ENCODE measurements at regions not wholly inside any gene's neighbourhood (a gene's known extent, or its start where the extent isn't known, plus 50 kb on each side); places are given as distances from the start of the nearest gene placed in this dataset.
"Not testable (repeated sequence)": the region's sequence is repeated elsewhere in the genome, so short reads cannot be mapped to it uniquely, and the experiment has no call there.

DNA sequence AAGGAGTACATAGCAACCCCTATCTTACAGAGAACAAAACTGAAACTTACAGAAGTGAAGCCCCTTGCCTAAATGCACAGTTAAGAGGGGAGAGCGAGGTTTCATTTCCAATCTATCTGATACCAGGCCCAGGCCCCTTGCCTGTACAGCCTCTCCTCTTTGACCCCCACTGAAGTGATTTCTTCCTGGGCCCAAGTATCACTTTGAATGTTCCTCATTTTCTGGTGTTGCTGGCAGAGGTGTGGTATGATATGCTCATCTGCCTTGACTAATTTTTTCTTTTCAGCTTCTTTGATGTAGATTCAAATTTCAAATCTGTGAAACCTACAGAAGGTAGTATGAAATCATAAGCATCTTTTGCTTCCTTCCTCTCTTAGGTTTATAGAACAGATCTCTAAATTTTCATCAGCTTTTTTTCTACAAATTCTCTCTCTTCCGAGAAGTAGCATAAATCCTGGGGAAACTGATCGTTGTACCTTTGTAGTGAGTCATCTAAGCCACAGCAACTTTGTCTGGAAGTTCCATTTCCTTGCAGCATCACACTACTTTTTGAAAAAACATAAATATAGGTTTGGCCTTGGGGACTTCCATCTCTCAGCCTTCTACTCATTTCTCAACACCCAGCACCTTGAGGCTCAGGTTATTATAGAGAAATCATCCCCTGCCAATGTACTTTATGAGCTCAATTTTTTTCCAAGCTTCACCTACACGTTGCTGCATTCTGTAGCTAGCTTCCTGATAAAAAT lies 402.4 kb upstream of the PTGER4 start:
- no peak for DNase-seq (ENCODE audit: low spot score)

DNA sequence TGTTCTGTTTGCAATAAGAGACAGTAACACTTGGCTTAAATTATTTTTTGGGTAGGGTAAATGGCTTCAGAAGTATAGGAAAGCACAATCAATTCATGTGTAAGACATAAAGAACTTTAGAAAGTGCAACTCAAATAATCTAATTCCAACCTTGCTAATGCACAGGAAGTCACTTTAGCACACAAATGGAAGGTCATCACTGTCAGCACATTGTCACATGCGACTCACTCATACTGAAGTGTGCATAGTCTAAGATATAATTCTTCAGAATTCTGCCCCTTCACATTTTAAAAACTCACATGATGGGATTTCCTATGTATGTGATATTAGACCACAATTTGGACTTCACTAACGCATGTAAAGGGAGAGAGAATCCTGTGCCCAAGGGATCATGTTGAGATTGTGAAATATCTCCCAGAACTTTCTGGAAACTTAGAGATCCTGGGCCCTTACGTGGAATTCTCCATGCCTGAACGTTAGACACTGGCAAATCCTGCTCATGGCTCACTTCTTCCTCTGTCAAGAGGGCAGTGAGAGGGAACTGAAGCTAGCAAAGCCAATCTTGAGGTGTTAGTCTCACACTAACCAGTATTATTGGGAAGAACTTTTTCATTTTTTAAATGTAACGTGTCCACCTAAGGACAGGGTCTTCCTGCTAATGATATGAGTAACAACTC lies 403.2 kb upstream of the PTGER4 start:
- DNase-seq (ENCODE audit: low spot score): no peak

DNA sequence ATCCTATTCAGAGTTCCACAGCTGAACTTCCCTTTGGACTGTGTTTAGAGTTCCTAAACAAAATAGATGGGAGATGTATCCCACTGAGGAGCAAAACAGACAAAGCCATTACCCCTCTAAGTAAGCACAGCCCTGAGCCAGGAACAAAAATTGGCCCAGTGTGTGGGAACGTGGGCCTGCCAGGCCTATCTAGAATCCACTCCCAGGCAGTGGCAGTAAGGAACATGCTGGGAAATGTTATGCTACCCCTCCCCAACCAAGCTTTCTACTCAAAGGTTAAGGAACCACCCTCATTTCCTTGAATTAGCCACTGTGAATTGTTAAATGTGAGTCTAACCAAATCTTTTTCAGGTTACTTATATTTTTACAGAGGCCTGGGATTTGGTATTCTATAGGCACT lies 405.1 kb upstream of the PTGER4 start:
- no peak for DNase-seq (ENCODE audit: low spot score)

DNA sequence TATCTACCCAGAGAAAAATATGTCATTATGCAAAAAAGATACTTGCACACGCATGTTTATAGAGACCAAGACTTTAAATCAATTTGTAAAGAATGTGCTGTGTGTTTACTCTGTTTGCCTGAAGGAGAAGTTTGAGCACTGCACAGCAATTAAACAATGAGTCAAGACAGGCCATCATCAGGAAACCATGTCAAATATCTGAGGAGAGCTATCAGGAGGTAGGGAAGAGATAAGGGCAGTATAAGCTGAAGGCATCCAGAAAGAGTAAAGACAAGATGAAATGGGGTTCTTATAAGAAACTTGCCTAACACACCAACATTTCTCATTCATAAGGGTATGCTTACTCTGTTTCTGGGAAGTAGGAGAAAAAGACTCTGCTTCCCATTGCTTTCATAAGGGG lies 405.8 kb upstream of the PTGER4 start:
- no peak for DNase-seq (ENCODE audit: low spot score)

DNA sequence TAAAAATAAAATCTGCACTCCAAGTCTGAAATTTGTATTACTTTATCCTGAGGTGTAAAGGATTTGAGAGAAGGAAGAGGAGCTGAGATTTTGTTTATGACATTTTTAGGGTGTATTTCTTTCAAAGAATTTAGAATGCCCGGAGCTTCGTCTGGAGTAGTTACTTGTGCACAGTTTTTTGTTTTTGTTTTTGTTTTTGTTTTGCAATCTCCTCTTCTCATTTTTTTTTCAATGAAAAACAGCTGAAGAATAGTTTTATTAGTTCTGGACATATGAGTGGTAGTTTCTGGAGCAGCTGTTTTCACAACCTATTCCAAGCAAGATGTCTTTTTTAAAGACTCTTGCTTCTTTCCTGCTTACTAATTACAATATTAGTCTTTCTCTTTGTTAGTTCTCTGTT lies 408.2 kb upstream of the PTGER4 start:
- DNase-seq (ENCODE audit: low spot score): no peak

DNA sequence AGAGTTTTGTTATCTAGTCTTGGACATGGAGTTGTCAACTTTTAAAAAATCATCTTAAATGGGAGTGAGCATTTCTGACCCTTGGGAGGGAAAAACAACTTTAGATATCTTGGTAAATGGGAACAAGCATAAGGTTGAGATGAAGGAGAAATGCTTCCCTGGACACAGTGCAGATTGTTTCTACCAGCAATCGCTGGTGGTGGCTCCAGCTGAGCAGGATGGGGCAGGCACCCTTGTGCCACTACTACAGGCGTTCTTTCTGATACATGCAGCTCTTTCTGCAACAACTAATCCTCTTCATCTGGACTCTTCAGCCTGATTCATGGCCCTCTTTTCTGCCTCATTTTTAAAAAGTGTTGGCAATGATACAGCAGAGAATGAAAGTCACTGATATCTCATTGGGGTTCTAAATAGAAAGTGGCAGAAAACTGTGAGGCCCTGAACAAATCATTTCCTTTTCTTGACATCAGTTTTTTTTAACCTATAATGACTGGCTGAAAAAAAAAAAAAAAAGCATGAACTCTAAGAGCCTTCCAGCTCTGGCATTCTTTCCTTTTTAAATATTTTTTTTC lies 409.4 kb upstream of the PTGER4 start:
- DNase-seq (ENCODE audit: low spot score): no peak

DNA sequence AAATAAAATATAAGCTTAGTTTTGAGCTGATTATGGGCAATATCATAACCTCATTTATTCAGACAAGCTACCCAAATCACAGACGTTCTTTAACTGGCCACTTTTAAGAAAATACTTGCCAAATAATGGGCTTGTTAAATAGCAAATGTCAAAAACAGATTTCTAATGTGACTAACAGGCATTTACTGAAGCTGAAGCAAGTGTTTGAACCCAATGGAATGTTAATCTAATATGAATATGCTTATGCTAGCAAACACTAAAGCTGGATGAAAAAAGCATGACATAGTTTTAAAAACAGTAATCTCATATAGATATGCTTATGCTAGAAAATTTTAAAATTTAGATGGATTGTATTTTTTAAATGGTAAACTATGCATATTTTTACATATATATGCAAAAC lies 411.6 kb upstream of the PTGER4 start:
- DNase-seq (ENCODE audit: low spot score): no peak

DNA sequence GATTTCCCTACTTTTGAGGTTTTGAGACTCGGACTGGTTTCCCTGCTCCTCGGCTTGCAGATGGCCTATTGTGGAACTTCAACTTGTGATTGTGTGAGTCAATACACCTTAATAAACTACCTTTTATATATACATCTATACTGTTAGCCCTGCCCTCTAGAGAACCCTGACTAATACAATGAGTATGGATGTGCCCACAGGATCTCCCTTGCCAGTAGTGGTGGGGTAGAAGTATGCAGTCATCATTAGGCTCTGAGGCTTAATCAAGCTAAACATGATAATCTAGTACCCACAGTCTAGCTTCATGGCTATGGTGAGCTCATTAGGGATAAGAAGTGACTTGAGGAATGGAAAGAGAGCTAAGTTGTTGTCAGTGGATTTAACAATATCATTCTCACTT lies 412.8 kb upstream of the PTGER4 start:
- no peak for DNase-seq (ENCODE audit: low spot score)

DNA sequence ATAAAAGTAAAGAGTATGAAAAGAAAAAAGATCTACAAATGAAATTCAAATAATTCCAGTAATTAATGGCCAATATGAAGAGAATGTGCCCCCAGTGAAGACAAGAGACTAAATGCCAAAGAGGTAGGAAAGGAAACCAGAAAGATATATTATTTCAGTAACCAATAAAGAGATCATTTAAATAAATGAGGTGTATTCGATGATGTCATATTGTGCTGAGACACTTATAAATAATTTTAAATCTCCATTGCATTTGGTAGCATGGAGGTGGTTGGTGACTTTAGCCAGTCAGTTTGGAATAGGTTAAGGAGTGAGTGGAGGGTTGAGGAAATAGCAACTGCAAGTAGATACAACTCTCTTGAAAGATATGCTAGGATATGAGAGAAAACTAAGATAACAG lies 417.7 kb upstream of the PTGER4 start:
- DNase-seq (ENCODE audit: low spot score): no peak

DNA sequence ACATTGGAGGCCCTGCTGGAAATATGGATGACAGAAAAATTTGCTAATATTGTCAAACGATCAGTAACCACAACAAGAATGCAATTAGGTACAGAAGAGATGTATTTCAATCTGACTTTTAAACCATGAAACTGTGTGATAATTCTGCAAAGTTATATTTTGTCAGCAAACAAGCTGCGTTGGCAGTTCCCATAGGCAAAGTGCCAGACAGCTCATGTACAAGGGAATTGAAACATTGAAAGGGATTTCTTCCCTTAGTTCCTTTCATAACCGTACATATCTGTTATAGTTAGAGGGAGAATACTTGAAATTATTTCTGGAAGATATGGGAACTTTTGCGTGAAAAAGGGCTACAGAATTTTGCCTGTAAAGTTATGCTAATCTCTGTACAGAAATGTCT lies 419.4 kb upstream of the PTGER4 start:
- no peak for DNase-seq (ENCODE audit: low spot score)

DNA sequence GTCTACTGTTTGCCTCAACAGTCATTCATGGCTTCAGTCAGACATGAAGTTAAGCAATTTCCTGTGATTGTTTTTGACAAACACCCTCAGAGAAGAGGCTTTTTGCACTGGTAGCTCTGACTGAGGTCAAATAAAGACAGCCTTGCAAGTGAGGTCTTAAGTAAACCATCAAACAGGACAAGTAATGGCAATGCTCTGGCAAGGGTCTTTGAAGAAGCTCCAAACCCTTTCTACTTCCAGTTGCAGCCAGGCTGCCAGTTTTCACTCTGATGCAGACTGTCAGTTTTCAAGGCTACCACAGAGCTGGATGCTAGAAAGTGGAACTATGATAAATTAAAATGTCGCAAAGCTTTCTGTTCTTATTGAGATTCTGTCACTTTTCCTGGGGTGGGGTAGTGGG lies 421.5 kb upstream of the PTGER4 start:
- no peak for DNase-seq (ENCODE audit: low spot score)

DNA sequence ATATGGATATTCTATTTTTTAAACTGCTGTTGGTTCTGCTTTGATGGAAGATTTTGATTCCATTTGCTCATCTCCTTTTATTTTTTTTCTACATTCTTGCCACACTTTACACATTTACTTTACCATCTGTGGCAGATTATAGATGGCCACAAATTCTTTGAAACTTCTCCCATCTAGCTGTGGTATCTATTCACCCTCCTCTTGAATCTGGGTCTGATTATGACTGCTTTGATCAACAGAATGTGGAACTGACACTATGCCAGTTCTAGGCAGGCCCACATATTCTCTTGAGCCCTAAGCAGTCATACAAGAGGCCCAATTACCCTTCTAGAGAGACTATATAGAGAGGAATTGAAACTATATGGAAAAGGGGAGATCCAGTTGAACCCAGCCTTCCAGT lies 439.0 kb upstream of the PTGER4 start:
- DNase-seq (ENCODE audit: low spot score): no peak

DNA sequence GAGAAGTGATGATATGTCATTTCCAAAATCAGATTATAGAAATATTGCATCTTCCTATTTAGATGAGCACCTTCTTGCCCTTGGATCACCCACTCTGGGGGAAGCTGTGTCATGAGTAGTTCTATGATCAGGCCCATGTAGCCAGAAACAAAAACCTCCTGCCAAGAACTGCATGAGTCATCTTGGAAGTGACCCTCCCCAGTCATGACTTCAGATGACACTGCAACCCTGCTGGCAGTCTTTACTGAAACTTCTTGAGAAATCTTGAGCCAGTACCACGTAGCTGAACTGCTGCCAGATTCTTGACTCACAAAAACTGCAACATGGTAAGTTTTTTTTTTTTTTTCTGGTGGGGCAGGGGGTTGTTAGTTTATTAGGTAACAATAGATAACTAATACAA lies 439.6 kb upstream of the PTGER4 start:
- no peak for DNase-seq (ENCODE audit: low spot score)

DNA sequence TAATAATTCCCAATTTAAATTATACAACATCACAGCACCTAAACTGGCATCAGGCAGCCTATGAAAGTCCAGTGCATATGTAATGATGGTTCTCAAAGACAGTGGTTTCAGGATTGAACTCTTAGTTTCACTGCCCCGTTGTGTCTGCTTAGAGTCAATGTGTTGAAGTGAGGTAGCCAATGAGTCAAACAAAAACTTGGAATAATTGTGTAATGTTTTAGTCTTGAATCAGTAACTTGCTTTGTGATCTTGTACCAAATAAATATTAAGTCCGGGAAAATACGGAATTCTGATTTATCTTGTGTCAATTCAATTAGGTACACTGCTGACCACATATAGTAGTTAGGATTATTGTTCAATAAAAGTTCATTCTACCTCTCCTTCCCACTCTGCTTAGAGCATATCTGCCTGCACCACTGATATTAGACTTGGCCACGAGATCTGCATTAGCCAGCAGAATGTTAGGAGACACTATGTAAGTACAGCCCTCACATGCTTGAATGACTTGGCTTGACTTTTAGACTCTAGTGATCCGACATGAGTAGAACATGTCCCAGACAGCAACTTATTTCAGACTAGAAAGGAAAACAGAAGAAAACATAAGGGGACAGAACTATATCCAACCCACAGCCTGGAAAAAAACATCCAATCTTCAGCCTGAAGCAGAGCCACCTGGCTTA lies 441.5 kb upstream of the PTGER4 start:
- DNase-seq (ENCODE audit: low spot score): no peak

DNA sequence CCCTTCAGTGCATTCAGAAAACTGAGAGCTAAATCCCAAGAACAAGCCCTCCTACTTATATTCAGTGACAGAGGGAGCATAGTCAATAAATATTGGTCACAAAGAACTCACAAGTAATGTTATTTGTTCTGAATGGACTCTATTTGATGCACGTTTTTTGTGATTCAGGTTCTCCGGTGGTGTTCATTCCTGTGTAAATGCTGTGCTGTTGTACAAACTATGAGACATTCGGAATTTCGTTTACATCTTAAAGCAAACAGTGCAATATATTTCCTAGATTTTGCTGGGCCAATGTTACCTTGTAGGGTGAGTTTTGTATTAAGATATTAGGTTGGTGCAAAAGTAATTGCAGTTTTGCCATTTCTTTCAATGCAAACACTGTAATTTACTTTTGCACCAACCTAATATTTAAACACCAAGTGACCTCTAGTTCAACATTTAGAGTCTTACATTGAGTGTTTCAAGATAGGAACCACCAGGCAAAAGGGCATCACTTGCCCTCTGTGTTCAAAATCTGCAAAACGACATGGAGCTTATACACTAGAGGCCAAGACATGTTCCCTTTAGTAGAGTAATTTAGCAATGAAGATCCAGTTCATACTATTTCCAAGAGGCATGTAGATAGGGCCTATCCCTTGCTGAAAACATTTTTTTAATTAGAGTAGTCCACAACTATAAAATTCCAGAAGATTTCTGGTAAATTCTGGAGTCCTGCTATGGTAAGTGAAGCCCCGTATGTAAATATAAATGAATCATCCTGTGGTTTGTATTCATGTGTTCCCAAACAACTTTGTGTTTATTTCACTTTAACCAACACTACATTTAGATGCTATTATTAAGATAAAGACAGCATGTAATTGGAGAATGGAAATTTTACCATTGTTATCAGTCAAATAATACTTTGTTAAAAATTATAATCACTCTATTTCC lies 444.0 kb upstream of the PTGER4 start:
- DNase-seq (ENCODE audit: low spot score): no peak

DNA sequence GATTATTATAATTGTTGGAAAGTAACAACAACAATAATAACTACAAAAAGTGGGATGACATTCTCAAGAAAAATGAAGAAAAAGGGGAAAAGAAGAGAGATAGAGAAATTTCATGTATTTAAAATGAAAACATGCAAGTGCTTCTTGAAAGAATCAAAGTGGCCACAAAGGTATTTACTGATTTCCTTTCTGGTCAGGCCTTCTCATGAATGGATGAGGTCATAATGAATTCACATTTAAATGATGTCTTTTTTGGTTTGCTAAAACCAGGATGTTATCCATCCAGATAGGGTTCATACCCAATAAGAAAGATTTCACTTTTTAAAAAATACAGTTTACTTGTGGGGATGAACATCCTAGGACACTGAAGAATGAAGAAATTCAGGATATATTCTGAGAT lies 446.4 kb upstream of the PTGER4 start:
- no peak for DNase-seq (ENCODE audit: low spot score)

DNA sequence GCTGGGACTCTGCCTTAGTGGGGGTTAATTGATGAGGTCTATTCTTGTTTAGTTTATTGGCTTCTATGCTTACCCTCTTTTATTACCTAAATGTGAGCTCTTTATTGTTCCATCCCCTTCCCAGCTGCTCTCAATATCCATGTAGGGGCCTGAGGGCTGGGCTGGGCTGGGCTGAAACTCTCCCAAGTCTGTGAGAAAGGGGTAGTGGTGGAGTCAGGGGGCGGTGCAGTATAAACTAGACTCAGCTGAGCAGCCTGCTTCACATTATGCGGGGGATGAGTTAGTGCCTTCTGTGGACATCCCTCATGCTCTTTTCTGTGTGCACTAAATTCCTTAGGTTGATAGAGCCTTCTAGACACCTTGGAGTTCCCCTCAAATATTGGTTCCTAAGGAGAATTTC lies 451.8 kb upstream of the PTGER4 start:
- DNase-seq (ENCODE audit: low spot score): no peak

DNA sequence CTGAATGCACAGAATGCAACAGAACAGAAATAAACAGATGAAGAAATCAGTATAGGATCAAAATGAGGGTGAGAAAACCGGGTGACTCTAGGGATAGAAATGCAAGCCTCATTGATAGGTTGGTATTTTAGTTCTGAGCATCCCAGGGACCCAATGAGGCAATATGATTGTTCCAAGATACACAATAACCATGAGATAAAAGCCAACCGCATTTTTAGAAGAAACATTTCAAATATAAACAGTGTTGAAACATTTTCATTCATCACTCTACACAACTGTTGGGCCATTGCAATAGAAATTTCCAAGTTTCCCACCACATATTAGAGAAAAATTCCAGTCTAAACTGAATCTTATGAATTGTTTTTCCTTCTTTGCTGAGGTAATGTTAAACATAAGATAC lies 452.3 kb upstream of the PTGER4 start:
- no peak for DNase-seq (ENCODE audit: low spot score)

DNA sequence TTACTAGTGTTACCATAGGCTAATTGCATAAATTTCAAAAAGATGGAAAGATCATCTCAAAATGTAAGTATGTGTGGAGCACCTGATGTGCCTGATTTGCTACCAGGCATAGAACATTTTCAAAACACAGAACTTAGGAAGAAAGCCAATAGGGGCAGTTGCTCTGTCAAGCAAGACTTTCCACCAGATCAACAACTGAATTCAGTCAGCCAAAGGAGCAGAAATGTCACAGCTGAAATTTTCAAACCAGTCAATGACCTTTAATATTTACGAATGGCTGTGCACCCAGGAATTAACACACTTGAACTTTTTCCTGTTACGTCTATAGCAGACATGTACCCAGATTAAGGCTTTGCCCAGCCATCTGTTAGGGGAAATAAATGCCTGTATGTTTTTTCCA lies 452.8 kb upstream of the PTGER4 start:
- no peak for DNase-seq (ENCODE audit: low spot score)

DNA sequence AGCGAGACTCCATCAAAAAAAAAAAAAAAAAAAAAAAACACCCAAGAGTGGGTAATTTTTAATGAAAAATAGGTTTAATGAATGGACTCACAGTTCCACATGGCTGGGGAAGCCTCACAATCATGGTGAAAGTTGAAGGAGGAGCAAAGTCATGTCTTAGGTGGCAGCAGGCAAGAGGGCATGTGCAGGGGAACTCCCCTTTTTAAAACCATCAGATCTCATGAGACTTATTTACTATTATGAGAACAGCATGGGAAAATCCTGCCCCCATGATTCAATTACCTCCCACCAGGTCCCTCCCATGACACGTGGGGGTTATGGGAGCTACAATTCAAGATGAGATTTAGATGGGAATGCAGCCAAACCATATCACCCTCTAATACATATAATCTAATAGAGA lies 454.6 kb upstream of the PTGER4 start:
- DNase-seq (ENCODE audit: low spot score): not testable (repeated sequence)

DNA sequence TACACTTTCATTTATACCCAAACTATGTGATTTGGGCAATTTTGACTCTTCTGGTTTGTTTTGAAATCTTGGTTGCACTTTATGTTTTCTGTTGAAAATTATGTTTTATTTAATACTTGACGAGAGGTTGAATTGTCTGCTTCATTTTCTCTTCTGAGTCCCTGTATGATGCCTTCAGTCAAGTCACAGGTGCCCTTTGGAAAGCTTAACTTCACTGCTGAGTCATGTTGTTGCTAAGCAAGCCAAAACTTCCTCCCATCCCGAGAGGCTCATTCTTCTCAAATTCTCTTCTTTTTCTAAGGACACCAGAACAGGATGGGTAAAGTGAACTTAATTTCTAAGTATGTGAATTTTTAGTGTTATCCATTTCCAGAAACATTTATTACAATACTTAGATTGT lies 455.3 kb upstream of the PTGER4 start:
- no peak for DNase-seq (ENCODE audit: low spot score)

DNA sequence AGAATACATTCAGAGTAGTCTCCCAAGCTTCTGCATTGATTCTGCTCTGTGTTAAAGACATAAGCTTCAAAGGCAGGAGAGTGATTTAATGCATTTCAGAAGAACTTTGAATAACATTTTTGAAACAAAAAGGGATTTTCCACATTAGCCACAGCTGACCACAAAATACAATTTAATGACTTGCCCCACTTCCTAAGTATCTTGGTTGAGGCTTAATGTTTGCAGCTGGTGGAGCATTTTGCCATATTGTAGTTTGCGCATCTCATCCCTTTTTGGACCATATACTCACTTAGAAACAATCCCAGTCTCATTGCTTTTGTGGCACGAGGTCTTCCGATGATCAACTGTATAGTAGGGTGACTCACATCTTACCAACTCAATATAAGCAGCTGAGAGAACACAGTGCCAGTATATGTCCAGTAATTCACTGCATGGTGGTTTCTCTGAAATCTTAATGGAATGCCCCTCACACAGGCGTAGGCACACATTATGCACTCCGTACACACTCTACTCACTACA lies 455.8 kb upstream of the PTGER4 start:
- DNase-seq (ENCODE audit: low spot score): no peak

Data from hematopoietic multipotent progenitor cell treated with erythropoietin and hydrocortisone succinate and interleukin-3 and kit ligand, for 17 days (in vitro differentiated cells).